Stimulated activated CD8-positive, alpha-beta memory T cell treated with anti-CD3 and anti-CD28 coated beads, Interleukin-4, amount 100 ng/mL, for 48 hours (primary cell): ENCODE measurements at regions not wholly inside any gene's neighbourhood (a gene's known extent, or its start where the extent isn't known, plus 50 kb on each side); places are given as distances from the start of the nearest gene placed in this dataset.

Source experiments
- DNase-seq: peaks from one replicate; pipeline ENCODE4 v3.0.0-alpha.2; 2020

DNA sequence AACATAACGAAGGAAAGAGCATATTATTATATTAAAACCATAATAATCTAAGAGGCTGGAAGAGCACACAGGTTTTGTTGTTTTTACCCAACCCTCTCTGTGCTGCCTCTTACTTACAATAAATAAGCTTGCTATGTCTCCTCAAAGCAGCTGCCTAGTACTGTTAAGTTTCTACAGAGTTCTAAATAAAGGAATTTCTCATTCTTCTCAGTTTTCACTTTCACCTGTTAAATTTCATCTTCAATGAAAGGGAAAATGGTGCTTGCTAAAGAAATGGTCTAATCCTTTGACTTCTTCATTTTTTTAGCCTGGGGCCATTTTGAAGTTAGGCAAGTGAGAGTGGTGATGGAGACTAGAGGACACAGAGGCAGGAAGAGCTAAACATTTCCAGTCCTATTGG, 396.1 kb downstream of the MAN2A1 start:
- no peak for DNase-seq

DNA sequence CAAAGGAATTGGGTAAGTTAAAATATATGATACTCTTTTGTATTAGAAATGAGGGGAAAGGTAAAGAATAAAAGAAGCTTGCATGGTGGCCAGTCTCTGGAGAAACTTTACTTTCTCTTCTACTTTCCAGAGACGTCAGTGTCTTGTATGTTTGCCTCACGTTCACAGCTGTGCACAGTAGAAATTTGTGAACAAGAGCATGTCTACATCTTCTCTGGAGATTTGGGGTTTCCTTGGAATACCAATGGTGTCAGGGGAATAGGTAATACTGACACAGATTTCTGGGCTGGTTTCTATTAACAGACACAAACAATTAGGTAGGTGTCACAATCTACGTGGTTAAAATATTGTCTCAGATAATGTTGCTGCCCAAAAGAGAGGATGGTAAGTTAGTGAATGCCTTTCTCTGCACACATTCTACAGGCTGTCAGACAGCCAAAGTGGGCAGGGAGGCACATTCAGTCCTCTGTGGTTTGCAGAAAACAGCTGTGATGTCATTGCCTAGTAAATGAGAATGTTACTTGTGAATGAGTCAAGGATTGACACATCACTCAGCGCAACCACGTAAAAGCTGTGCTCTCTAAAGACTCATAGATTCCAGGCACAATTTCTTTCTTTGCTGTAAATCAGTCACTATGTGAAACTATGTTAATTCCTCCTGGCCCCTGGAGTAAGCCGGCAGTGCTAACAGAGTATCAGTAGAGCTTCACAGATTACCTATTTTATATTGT, 397.1 kb downstream of the MAN2A1 start:
- peak; percentile 64 for DNase-seq

DNA sequence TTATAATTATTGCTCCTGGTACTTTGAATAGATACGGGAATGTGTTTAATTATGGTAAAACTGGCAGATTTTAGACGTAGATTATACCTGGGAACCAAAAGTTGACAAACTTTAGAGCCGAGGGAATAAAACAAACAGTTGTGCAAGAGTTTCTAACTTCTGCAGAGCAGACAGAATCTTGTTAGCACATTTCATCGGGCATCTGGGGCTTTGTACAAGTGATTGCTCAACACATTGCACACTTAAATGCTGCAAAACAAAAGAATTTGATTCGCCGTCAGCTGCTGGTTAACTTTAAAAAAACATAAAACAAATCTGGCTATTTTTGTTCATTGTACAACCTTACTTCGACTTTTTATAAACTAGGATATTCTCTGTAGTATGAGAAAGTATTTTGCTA, 398.1 kb downstream of the MAN2A1 start:
- DNase-seq = no peak

DNA sequence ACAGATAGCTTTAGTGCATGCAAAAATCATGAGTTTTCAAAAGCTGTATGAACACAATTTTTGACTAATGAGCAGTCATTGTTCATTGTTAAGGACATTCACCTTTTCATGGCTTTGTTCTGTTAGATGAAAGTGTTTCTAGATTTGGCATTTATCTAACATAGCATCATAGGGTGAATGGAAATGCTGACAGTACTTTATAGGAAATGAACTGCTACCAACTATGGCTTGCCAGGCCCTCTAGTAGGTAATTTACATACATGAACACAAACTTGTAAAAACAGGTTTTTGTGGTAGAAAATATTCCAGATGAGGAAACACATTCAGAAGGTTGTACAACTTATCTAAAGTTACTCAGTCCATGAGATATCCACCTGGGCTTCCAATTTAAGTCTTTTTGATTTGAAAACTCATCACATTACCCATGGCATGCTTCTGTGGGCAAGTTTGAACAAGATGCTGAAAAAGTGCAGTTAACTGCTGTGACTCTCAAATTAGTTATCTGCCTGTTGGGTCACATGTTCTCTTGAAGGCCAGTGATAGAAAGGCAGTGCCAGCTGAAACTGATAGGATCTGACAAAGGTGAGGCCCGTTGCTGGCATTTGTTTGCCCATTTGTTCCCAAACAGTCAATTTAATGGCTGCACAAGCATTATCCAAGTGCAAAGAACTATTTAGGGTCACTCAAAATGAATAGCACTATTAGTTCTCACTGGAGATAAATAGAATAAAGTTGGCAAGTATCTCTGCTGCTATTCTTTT, 399.1 kb downstream of the MAN2A1 start:
- DNase-seq = no peak

DNA sequence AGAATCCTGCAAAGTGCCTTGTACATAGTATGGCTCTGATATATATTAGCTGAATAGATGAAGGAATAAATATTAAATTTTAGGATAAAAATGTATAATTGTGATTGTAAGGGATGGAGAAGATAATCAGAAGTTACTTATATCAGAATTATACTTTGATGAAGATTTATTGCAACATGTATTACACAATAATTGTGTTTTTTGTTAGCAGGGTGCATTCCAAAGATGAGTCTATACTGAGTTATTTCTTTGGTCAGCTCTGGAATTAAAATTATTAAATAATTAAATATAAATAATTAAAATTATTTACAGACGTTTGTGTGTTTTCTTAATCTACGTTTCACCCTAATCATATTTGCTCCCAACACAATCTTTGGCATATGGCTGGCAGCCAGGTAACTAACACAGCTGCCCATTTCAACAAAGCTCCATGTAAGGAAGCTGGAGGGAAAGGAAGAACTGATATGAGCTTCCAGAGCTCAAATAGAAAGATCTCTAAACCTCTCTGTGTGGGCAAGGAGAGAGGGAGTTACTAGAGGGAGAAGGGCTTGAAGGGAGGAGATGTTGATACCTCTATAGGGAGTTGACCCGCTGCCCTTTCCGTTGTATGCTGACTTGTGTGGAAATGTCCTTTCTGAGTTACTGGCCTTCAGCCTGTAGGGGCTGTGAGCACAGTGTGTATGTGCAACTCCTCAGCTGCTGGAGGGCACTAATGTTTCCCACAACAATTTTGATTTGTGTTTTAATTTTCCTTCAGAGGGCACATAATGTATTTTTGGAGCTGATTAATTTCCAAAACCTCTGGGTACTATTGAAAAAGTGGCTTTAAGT, 403.4 kb downstream of the MAN2A1 start:
- no peak for DNase-seq

DNA sequence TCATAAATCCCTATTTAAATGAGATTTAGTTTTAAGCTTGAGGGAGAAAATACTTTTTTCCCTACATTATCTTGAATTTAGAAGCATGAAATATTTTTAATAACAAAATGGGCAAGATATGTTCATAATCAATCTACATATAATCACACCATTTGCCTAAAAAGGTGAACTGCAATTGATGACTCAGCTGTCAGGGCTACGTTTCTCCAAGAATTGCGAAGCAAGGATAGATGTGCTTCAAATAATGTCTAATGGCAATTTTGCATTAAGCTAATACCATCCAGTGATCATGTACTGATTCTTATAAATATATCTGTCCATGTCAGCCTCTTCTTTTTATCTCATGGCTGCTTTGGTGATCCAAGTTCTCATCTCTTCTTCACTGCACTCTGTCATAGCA, 404.4 kb downstream of the MAN2A1 start:
- no peak for DNase-seq

DNA sequence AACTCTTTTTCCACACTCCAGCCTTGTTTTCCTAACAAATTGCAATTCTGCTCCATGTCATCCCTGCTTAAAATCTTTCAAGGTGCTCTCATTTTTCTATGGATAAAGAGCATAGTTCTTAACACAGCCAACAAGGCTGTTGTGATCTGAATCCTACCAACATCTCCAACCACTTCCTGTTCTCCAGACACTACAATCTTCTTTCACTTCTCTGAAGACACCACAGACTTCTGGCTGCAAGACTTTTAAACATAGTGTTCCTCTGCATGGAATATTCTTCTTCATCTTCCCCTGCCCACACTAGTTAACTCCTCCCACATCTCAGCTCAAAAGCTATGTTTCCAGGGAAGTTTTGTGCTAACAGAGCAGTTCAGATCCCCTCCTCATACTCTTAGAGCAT, 404.8 kb downstream of the MAN2A1 start:
- no peak for DNase-seq

DNA sequence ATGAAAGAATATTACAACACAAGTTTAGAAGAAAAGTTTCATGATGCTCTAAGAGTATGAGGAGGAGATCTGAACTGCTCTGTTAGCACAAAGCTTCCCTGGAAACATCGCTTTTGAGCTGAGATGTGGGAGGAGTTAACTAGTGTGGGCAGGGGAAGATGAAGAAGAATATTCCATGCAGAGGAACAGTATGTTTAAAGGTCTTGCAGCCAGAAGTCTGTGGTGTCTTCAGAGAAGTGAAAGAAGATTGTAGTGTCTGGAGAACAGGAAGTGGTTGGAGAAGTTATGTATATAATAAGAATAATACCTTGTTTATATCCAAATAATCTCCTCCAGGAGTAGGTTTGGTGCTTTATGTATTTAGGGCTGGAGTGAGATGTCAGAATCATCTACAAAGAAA, 406.7 kb downstream of the MAN2A1 start:
- DNase-seq = no peak

DNA sequence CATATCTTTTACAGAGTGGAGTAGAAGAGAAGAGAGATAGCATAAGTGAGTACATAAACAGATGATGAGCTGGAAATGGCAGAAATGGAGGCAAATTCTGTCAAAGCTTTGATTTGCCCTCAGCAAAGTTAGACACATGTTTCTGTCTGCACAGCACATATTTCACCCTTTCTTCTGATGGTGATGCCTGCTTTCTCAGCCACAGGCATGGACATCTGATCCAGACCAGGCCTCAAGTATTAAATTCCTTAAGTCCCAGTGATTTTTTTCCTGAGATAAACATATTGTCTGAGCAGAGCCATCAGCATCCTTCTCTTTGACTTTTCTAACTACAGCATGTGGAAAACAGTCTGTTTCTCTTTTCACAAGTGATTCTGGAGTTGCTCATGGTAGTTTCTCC, 409.8 kb downstream of the MAN2A1 start:
- no peak for DNase-seq

DNA sequence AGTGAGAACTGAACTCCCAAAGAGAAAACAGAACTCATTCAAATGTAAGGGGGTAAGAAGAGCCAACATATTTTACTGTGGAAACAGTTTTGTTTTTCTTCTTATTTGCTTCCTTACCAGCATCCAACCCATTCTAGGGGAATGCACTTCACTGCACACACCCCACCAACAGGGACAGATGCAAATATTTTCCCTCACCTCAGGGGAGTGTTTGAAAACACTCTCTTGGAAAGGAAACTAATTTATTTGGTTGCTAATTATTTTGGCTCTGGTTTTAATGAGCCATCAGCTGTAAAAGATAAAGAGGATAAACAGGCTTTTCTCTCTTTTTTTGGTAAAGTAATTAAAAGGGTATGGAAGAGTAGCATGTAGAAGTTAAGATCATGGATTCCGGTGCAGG, 413.4 kb downstream of the MAN2A1 start:
- DNase-seq = no peak

DNA sequence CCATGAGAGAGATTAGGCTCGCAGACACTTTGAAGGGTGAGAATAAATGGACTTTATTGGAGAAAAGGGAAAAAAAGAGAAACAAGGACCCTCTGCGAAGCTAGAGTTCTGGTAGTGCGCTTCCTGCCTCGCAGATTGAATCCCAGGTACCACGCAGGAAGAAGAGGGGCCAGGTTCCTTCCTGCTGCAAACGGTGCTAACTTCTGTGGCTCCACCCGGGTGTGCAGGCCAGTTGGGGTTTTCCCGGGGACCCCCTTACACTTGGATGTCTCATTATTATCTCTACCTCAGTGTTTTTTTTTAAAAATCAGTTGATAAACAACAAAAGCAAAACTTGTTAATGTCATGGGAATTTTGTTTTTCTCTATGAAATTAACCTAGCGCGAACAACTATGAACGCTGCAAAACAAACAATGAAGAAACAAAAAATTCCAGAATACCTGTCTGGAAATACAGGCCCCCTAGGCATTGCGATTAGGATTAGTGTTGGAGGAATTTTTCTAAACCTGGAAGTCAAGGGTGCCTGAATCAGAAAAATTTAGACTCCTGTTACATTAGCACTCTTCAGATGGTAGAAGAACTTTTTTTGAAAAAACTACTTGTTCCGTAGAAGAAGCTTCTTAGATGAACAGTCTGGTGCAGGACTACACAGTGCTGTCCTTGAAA, 414.5 kb downstream of the MAN2A1 start:
- no peak for DNase-seq

DNA sequence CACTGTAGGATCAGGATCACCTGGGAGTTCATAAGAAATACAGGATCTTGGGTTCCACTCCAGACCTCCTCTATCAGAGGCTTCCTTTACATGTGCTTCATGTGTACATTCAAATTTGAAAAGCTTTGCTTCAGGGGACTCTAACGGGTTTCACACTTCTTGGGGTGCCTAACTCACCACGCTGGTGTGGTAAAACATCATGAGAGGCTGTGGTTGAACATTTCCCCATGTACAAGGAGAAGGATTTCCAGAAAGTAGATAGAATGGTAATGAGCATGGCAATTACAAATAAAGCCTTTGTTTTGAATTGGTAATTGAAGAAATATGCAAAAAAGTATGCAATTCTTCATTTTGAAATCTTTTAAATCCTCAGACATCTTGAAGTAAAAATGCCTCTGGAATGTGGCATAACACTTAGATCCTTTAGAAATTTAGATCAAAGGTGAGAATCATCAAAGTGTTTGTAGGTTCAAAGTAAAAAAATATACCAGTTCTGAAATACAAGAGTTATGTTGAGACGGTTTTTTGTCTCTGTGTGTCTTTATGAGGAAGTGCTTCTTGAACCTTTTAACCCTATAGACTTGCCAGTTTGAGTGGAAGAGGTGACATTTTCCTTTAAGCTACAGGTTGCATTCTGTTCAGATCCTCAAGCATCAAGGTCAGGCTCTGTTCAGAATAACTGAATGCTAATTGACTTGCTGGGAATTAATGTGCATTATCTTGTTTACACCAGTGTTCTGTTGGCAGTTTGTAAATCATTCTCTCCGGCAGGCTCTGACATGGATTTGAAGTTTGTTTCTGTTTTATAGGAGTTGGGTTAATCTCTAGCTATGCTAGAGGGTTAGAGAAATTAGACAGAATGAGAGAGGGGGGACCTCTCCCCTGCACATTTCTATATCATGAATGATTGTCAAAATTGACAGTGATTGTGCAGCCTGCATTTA, 415.3 kb downstream of the MAN2A1 start:
- no peak for DNase-seq

DNA sequence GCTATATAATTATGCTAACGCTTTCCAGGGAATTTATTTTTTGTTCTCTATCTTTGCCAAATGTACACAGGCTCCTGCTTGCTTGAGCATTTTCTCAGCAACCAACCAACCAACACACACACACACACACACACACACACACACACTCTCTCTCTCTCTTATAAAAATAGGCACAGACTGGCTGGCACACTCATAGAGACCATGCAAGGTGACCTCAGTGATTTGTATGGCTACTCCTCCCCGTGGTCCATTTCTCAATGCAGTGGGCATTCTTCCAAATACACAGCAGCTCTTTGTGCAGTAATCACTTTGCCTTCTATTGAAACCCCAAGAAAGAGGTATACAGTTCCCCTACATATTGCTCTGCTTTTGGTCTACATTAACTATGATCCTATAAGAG, 416.0 kb downstream of the MAN2A1 start:
- no peak for DNase-seq

DNA sequence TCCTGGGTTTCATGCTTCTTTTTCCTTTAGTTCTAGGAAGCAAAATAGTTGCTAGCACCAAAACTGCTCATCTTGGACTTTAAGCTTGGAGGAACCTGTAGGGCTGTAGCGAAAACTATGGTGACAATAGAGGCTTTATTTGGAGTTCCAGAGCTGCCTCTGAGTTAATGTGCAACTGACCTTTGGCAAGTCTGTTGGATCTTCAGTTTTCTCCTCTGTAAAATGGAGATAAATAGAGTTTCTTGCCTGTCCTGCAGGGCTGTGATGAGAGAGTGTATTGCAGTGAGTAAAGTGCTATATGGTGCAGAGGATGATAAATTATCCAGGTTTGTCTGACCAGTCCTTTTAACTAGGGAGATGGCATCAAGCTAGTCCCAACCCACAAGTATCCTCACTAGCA, 417.0 kb downstream of the MAN2A1 start:
- DNase-seq = no peak

DNA sequence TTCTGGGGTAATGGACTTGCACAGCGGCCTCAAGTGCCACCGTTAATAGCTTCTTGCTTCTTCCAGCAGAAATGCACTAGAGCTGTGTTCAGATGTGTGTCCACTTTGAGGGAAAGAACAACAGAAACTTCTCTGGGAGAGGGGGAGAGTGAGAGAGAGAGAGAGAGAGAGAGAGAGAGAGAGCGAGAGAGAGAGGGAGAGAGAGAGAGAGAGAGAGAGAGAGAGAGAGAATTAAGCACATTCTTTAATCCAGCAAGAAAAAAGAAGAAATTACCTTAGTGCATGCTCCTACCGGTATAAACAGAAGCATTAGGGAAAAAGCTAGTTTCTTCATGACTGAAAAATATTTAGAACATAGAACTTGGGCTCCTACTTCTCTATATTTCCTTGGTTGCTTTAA, 418.8 kb downstream of the MAN2A1 start:
- DNase-seq = no peak

DNA sequence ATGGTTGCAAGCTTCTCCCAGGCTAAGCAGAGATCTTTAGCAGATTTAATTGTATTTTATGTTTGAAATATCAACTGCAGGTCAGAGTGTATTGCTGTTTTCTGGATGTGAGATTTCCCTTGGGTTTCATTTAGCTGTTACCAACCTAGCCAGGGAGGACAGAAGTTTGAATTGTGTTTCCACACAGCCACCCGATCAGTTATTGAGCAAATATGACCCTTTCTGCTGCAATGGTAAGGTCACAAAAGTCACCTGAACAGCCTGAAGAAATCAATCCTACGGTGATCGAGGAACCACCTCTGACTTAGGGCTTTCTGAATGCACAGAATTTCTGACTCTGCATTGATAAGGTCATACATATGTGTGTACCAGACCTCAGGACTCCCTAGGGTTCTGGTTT, 419.9 kb downstream of the MAN2A1 start:
- DNase-seq = no peak

DNA sequence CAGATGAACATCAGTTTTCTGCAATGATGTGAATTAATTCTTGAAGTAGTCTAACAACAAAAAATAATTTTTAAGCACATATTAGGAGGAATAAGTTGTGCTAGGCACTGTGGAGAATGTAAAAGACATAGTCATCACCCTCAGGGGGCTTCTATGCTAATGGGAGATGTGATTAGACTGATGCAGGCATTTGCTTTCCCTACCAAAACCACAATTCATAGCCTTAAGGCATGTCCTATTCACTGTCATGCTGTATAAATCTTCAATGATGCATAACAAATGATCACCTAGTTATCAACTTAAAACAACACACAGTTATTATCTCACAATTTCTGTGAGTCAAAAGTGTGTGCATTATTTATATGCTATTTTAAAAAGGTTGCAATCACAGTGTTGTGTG, 422.6 kb downstream of the MAN2A1 start:
- no peak for DNase-seq

DNA sequence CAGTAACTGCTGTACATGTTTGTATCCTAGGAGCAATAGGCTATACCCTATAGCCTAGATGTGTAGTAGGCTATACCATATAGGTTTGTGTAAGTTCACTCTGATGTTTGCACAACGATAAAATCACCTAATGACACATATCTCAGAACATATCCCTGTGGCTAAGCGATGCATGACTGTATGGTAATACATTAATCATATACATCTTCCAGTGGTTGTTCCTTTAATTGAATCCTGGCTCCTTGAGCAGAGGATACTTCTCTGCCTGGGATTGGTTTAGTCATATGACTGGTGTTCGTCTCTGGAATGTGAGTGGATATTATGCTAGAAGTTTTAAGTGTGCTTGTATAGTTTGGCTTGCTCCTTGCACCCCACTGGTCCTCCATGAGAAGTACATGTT, 425.8 kb downstream of the MAN2A1 start:
- no peak for DNase-seq

DNA sequence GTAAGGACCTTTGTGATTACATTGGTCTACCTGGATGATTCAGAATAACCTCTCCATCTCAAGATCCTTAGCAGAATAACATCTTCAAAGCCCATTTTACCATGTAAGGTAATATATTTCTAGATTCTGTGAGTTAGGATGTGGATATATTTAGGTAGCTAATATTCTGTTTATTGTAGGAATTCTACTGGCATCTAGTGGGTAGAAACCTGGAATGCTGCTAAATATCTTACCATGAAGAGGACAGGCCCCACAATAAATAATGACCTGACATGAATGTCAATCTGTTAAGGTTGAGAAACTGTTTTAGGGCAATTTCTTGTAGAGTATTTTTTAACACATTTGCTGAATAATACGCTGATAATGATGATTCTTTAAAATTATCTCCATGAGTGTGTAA, 426.8 kb downstream of the MAN2A1 start:
- DNase-seq = no peak

DNA sequence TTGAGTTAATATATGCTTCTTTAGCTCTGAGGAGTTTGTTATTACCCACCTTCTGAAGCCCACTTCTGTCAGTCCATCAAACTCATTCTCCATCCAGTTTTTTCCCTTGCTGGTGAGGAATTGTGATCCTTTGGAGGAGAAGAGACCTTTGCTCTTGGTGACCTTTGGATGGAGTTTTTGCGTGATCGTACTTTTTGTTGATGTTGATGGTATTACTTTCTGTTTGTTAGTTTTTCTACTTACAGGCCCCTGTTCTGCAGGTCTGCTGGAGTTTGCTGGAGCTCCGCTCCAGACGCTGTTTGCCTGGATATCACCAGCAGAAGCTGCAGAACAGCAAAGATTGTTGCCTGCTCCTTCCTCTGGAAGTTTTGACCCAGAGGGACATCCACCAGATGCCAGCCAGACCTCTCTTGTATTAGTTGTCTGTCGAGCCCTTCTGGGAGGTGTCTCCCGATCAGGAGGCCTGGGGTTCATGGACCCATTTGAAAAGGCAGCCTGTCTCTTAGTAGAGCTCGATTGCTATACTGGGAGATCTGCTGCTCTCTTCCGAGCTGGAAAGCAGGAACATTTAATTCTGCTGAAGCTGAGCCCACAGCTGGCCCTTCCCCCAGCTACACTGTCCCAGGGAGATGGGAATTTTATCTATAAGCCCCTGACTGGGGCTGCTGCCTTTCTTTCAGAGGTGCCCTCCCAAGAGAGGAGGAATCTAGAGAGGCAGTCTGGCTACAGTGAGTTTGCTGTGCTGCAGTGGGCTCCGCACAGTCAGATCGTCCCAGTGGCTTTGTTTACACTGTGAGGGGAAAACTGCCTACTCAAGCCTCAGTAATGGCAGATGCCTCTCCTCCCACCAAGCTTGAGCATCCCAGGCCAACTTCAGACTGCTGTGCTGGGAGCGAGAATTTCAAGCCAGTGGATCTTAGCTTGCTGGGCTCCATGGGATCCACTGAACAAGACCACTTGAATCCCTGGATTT, 445.5 kb downstream of the MAN2A1 start:
- no peak for DNase-seq

DNA sequence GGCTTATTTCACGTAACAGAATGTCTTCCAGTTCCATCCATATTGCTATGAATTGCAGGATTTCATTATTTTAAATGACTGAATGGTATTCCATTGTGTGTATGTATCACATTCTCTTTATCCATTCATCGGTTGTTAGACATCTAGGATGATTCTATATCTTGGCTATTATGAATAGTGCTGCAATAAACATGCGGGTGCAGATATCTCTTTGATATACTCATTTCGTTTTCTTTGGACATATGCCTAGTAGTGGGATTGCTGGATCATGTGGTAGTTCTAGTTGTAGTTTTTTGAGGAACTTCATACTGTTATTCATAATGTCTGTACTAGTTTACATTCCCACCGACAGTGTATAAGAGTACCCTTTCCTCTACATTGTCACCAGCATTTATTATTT, 460.5 kb downstream of the MAN2A1 start:
- no peak for DNase-seq
